SU-DHL-6 (cell line): ENCODE measurements at regions not wholly inside any gene's neighbourhood (a gene's known extent, or its start where the extent isn't known, plus 50 kb on each side); places are given as distances from the start of the nearest gene placed in this dataset.

Experiments used
- EZH2phosphoT487 ChIP-seq: fragments of 200-600 bp; sonication (generic), shearing (Covaris generic); conservative IDR thresholded peaks from 2 replicates; pipeline ENCODE4 v1.6.1; 2018; ENCODE audit warnings: mild to moderate bottlenecking, antibody characterized with exemption, low read length, moderate library complexity, mixed read lengths
- TF ChIP-seq, protein P1 (sequence below): fragments of 200-600 bp; sonication (generic); IDR thresholded peaks from one replicate; pipeline ENCODE4 v1.5.1; 2017; ENCODE audit warnings: antibody characterized with exemption, mild to moderate bottlenecking, low read length, moderate library complexity; ENCODE audit not compliant: insufficient read depth, poor library complexity, severe bottlenecking

- TF ChIP-seq, protein P1, sequence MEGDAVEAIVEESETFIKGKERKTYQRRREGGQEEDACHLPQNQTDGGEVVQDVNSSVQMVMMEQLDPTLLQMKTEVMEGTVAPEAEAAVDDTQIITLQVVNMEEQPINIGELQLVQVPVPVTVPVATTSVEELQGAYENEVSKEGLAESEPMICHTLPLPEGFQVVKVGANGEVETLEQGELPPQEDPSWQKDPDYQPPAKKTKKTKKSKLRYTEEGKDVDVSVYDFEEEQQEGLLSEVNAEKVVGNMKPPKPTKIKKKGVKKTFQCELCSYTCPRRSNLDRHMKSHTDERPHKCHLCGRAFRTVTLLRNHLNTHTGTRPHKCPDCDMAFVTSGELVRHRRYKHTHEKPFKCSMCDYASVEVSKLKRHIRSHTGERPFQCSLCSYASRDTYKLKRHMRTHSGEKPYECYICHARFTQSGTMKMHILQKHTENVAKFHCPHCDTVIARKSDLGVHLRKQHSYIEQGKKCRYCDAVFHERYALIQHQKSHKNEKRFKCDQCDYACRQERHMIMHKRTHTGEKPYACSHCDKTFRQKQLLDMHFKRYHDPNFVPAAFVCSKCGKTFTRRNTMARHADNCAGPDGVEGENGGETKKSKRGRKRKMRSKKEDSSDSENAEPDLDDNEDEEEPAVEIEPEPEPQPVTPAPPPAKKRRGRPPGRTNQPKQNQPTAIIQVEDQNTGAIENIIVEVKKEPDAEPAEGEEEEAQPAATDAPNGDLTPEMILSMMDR: no peak
- TF ChIP-seq EZH2phosphoT487: no peak
Measured at GRCh38 chr6:55964136-55964535, 88.7 kb upstream of the BMP5 start.
